GM12878 (cell line): ENCODE measurements at regions not wholly inside any gene's neighbourhood (a gene's known extent, or its start where the extent isn't known, plus 50 kb on each side); places are given as distances from the start of the nearest gene placed in this dataset.

Experiments used
- ATAC-seq: fragments of 200-7000 bp; cut with Tn5 transposase; 3 replicates; pipeline ENCODE4 v1.9.1; 2020; ENCODE audit warnings: mild to moderate bottlenecking, moderate library complexity
- BruUV-seq: library from RNA; stranded (reverse); fragments of 400-500 nt; replicated peaks from 2 replicates; lab custom pipeline; 2021; lab: Mats Ljungman, UMichigan
- CTCF ChIA-PET: fragments of 300-600 bp; sonication (Branson Sonifier 250); formaldehyde crosslinking; extraction: SDS; loops from one replicate; lab custom pipeline; 2021; ENCODE audit warnings: inconsistent platforms; lab: Yijun Ruan, JAX
- POLR2A ChIA-PET: fragments of 350-600 bp; formaldehyde crosslinking; extraction: SDS; loops from one replicate; lab custom pipeline; 2021; ENCODE audit warnings: inconsistent platforms; lab: Charles Lee
- RAD21 ChIA-PET: fragments of 300-600 bp; sonication (Branson Sonifier 250); formaldehyde crosslinking; loops from one replicate; lab custom pipeline; 2023; ENCODE audit warnings: antibody characterized with exemption; ENCODE audit not compliant: unreplicated experiment; lab: Charles Lee
- SMC1A ChIA-PET: fragments of 300-600 bp; sonication (Branson Sonifier 250); formaldehyde crosslinking; loops from one replicate; lab custom pipeline; 2023; ENCODE audit not compliant: unreplicated experiment, uncharacterized antibody; lab: Charles Lee
- DNase-seq: peaks from one replicate; pipeline ENCODE4 v3.0.0-alpha.2; 2011; ENCODE audit warnings: low read depth, low spot score
- FAIRE-seq: peaks from 3 replicates; lab custom pipeline; 2011; peaks lifted over from hg19 to GRCh38; lab: Jason Lieb, UNC
- H2AFZ ChIP-seq: 2 replicates; pipeline ENCODE4 v1.6.0; 2011; ENCODE audit warnings: low read depth, low read length, control low read depth; ENCODE audit not compliant: control insufficient read depth
- H3K27ac ChIP-seq: 2 replicates; pipeline ENCODE4 v1.5.1; 2011; ENCODE audit warnings: control low read depth; ENCODE audit not compliant: control insufficient read depth, insufficient read depth
- H3K27me3 ChIP-seq, 2 experiments: replicated peaks in 1 of 2; 2 replicates each; pipeline versions ENCODE4 v1.6.0 to v1.6.1; 2011; ENCODE audit warnings: low read length in 1 of 2; ENCODE audit not compliant: control insufficient read depth in 2 of 2, insufficient read depth in 2 of 2
- H3K36me3 ChIP-seq, 2 experiments: 2 replicates each; pipeline ENCODE4 v1.5.1; 2011; ENCODE audit warnings: low read length in 1 of 2; ENCODE audit not compliant: control insufficient read depth in 2 of 2, insufficient read depth in 2 of 2
- H3K4me1 ChIP-seq: 2 replicates; pipeline ENCODE4 v1.6.1; 2011; ENCODE audit warnings: mild to moderate bottlenecking, low read length, moderate library complexity, mixed read lengths; ENCODE audit not compliant: control insufficient read depth, insufficient read depth
- H3K4me2 ChIP-seq: 2 replicates; pipeline ENCODE4 v1.6.0; 2011; ENCODE audit warnings: control low read depth; ENCODE audit not compliant: control insufficient read depth, insufficient read depth
- H3K4me3 ChIP-seq: fragments of 200-600 bp; sonication (generic); 2 replicates; pipeline ENCODE4 v1.5.1; 2016
- H3K79me2 ChIP-seq: 2 replicates; pipeline ENCODE4 v1.6.0; 2011; ENCODE audit warnings: low read length; ENCODE audit not compliant: control insufficient read depth, insufficient read depth
- H3K9ac ChIP-seq: 2 replicates; pipeline ENCODE4 v1.8.0; 2011; ENCODE audit warnings: low read length, control low read depth, mixed read lengths; ENCODE audit not compliant: control insufficient read depth, insufficient read depth
- H3K9me3 ChIP-seq: replicated peaks from 3 replicates; pipeline ENCODE4 v1.5.1; 2011; ENCODE audit warnings: mild to moderate bottlenecking, low read length; ENCODE audit not compliant: control insufficient read depth, insufficient read depth
- H4K20me1 ChIP-seq: 2 replicates; pipeline ENCODE4 v1.6.0; 2011; ENCODE audit not compliant: control insufficient read depth, insufficient read depth
- CBX5 ChIP-seq: sonication (generic); IDR thresholded peaks from 2 replicates; pipeline ENCODE4 v1.6.1; 2016; ENCODE audit warnings: low read depth, moderate library complexity, mild to moderate bottlenecking, inconsistent platforms
- CHD1 ChIP-seq: IDR thresholded peaks from 2 replicates; pipeline ENCODE4 v1.6.1; 2012; ENCODE audit warnings: low read depth, low read length, improper control_type of control experiment
- EED ChIP-seq: sonication (generic); IDR thresholded peaks from 2 replicates; pipeline ENCODE4 v1.6.1; 2016; ENCODE audit warnings: antibody characterized with exemption, low read depth
- ESRRA ChIP-seq: IDR thresholded peaks from 2 replicates; pipeline ENCODE4 v1.6.1; 2012; ENCODE audit warnings: mild to moderate bottlenecking, low read length, improper control_type of control experiment
- POLR2A ChIP-seq: IDR thresholded peaks from 2 replicates; pipeline ENCODE4 v1.6.1; 2011; ENCODE audit warnings: low read depth, mild to moderate bottlenecking, low read length
- STAT1 ChIP-seq: fragments of 450-650 bp; conservative IDR thresholded peaks from 2 replicates; pipeline ENCODE4 v1.6.1; 2014; ENCODE audit warnings: antibody characterized with exemption, mild to moderate bottlenecking
- ZNF207 ChIP-seq: fragments of 450-650 bp; IDR thresholded peaks from 2 replicates; pipeline ENCODE4 v1.6.1; 2014; ENCODE audit warnings: antibody characterized with exemption, mild to moderate bottlenecking, borderline replicate concordance
- WGBS: methylation state at CpG from one replicate; pipeline ENCODE4 v1.1.6; 2016; ENCODE audit warnings: low lambda C conversion rate; ENCODE audit not compliant: insufficient replicate concordance, insufficient coverage; ENCODE audit errors: missing lambda C conversion rate; 5-methylcytosine and 5-hydroxymethylcytosine counted together
- in situ Hi-C: fragments of 300-500 bp; cut with MboI; formaldehyde crosslinking; loops from 9 replicates; pipeline ENCODE4 v1.14.3; 2018; ENCODE audit warnings: mixed read lengths
- intact Hi-C: fragments of 100-400 bp; cut with micrococcal nuclease; formaldehyde crosslinking; loops from one replicate; pipeline ENCODE4 v1.14.2; 2022; ENCODE audit not compliant: unreplicated experiment
- TF ChIP-seq, protein P1 (sequence below): IDR thresholded peaks from 2 replicates; pipeline ENCODE4 v1.6.1; 2011; ENCODE audit warnings: low read depth, low read length, improper control_type of control experiment, borderline replicate concordance

DNA sequence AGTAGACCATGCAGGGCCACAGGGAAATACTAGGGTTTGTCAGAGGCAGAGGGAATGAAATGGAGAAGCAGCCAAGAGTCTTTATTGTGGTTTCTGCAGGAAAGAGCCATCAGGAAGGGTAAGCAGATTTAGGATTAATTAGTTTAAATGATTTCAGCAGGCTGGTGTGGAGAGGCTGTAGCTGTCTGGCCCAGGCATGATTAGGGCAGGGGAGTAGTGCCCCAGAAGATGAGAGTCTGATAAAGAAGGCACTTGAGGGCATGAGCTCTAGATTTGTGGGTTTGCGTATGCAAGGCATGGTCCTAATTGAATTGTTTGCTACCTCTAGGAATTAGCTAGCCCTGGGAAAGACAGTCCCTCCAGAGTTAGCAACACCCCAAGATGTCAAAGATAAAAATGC lies 484.6 kb upstream of the PLXNA2 start:
- BruUV-seq = no TSS peak
- Histone ChIP-seq H3K4me1 (peaks cover 3% of the 10 kb centered on the region; the same call in 1 of the 2 replicates), H3K4me3 (no peak overlapping the region), H3K79me2 (no peaks in the 10 kb centered on the region), H3K9ac (no peak overlapping the region), H2AFZ (no peak overlapping the region), H3K27ac (no peak overlapping the region), H3K9me3 (no peaks in the 10 kb centered on the region), H3K36me3 (no peaks in the 10 kb centered on the region), H4K20me1 (no peaks in the 10 kb centered on the region), H3K4me2 (no peak overlapping the region), H3K27me3 (no peaks in the 10 kb centered on the region)
- ATAC-seq (no peak), DNase-seq (no peak), FAIRE-seq (no peak)
- SMC1A ChIA-PET = no interaction called here
- 56% methylated on average over 1 of the region's 1 CpG for WGBS
- RAD21 ChIA-PET = no interaction called here
- no peak for TF ChIP-seq POLR2A
- no peak for TF ChIP-seq STAT1
- TF ChIP-seq CBX5 = no peak
- TF ChIP-seq, protein P1, sequence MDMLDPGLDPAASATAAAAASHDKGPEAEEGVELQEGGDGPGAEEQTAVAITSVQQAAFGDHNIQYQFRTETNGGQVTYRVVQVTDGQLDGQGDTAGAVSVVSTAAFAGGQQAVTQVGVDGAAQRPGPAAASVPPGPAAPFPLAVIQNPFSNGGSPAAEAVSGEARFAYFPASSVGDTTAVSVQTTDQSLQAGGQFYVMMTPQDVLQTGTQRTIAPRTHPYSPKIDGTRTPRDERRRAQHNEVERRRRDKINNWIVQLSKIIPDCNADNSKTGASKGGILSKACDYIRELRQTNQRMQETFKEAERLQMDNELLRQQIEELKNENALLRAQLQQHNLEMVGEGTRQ = no peak
- no peak for TF ChIP-seq ESRRA
- no peak for TF ChIP-seq CHD1
- no peak for TF ChIP-seq ZNF207
- TF ChIP-seq EED = no peak
- intact Hi-C loops (no loop called here), in situ Hi-C loops (no loop called here)
- POLR2A ChIA-PET = no interaction called here
- CTCF ChIA-PET = no interaction called here
